Ishikawa (cell line): ENCODE measurements at regions not wholly inside any gene's neighbourhood (a gene's known extent, or its start where the extent isn't known, plus 50 kb on each side); places are given as distances from the start of the nearest gene placed in this dataset.

ENCODE experiments used
- CEBPB ChIP-seq: IDR thresholded peaks from 2 replicates; pipeline ENCODE4 v1.6.1; 2012
- EP300 ChIP-seq: IDR thresholded peaks from 2 replicates; pipeline ENCODE4 v1.6.1; 2012; ENCODE audit warnings: borderline replicate concordance
- MAX ChIP-seq: IDR thresholded peaks from 2 replicates; pipeline ENCODE4 v1.6.1; 2012
- RAD21 ChIP-seq: IDR thresholded peaks from 2 replicates; pipeline ENCODE4 v1.6.1; 2012; ENCODE audit warnings: low read depth
- REST ChIP-seq: IDR thresholded peaks from 2 replicates; pipeline ENCODE4 v1.6.1; 2012; ENCODE audit warnings: low read depth, mild to moderate bottlenecking
- TAF1 ChIP-seq: IDR thresholded peaks from 2 replicates; pipeline ENCODE4 v1.6.1; 2012; ENCODE audit warnings: low read depth, mild to moderate bottlenecking
- TEAD4 ChIP-seq: IDR thresholded peaks from 2 replicates; pipeline ENCODE4 v1.6.1; 2012
- USF1 ChIP-seq: IDR thresholded peaks from 2 replicates; pipeline ENCODE4 v1.6.1; 2012
- YY1 ChIP-seq: IDR thresholded peaks from 2 replicates; pipeline ENCODE4 v1.6.1; 2012; ENCODE audit warnings: low read depth

GRCh38 chr13:73596382-73596781 is 537.6 kb downstream of the KLF5 start:
- TF ChIP-seq USF1 (no peak), RAD21 (no peak), YY1 (no peak), TAF1 (no peak), EP300 (no peak), CEBPB (no peak), MAX (no peak), REST (no peak), TEAD4 (no peak)
